Astrocyte (in vitro differentiated cells and primary cell): ENCODE measurements at regions not wholly inside any gene's neighbourhood (a gene's known extent, or its start where the extent isn't known, plus 50 kb on each side); places are given as distances from the start of the nearest gene placed in this dataset.
"Not testable (repeated sequence)": the region's sequence is repeated elsewhere in the genome, so short reads cannot be mapped to it uniquely, and the experiment has no call there.

Source experiments
- DNase-seq: peaks from one replicate; pipeline ENCODE4 v3.0.0-alpha.2; 2010; ENCODE audit warnings: low read depth
- FAIRE-seq: peaks from 2 replicates; lab custom pipeline; 2011; peaks lifted over from hg19 to GRCh38; lab: Jason Lieb, UNC
- H2AFZ ChIP-seq: 2 replicates; pipeline ENCODE4 v1.6.0; 2012; ENCODE audit warnings: low read depth, low read length, inconsistent platforms
- H3K27ac ChIP-seq: 2 replicates; pipeline ENCODE4 v1.5.1; 2011; ENCODE audit warnings: low read depth, low read length, inconsistent platforms
- H3K27me3 ChIP-seq: 2 replicates; pipeline ENCODE4 v1.6.0; 2011; ENCODE audit warnings: low read length, inconsistent platforms; ENCODE audit not compliant: insufficient read depth
- H3K36me3 ChIP-seq: 2 replicates; pipeline ENCODE4 v1.5.1; 2011; ENCODE audit warnings: low read length, inconsistent platforms; ENCODE audit not compliant: insufficient read depth
- H3K4me1 ChIP-seq: 2 replicates; pipeline ENCODE4 v1.5.1; 2011; ENCODE audit warnings: low read length, inconsistent platforms; ENCODE audit not compliant: insufficient read depth
- H3K4me2 ChIP-seq: 2 replicates; pipeline ENCODE4 v1.6.0; 2012; ENCODE audit warnings: low read length, inconsistent platforms
- H3K4me3 ChIP-seq: 2 replicates; pipeline ENCODE4 v1.5.1; 2011; ENCODE audit warnings: low read depth, mild to moderate bottlenecking, low read length, inconsistent platforms; ENCODE audit not compliant: insufficient read depth
- H3K79me2 ChIP-seq: 2 replicates; pipeline ENCODE4 v1.6.0; 2012; ENCODE audit warnings: mild to moderate bottlenecking, low read length, inconsistent platforms; ENCODE audit not compliant: insufficient read depth
- H3K9ac ChIP-seq: 2 replicates; pipeline ENCODE4 v1.6.0; 2012; ENCODE audit warnings: mild to moderate bottlenecking, low read length, inconsistent platforms
- H3K9me3 ChIP-seq: 2 replicates; pipeline ENCODE4 v1.5.1; 2012; ENCODE audit warnings: low read depth, mild to moderate bottlenecking, low read length, inconsistent platforms; ENCODE audit not compliant: insufficient read depth
- H4K20me1 ChIP-seq: 2 replicates; pipeline ENCODE4 v1.6.0; 2012; ENCODE audit warnings: low read length, inconsistent platforms; ENCODE audit not compliant: insufficient read depth
- H3K27ac Mint-ChIP-seq: one replicate; pipeline ENCODE4 v1.8.0; 2021; ENCODE audit warnings: mild to moderate bottlenecking, mixed read lengths; ENCODE audit not compliant: unreplicated experiment
- H3K27me3 Mint-ChIP-seq: one replicate; pipeline ENCODE4 v1.8.0; 2021; ENCODE audit warnings: low read depth, mixed read lengths; ENCODE audit not compliant: unreplicated experiment
- H3K36me3 Mint-ChIP-seq: one replicate; pipeline ENCODE4 v1.8.0; 2021; ENCODE audit warnings: low read depth, mixed read lengths; ENCODE audit not compliant: unreplicated experiment
- H3K4me1 Mint-ChIP-seq: one replicate; pipeline ENCODE4 v1.8.0; 2021; ENCODE audit warnings: low read depth, mixed read lengths; ENCODE audit not compliant: unreplicated experiment
- H3K4me3 Mint-ChIP-seq: one replicate; pipeline ENCODE4 v1.8.0; 2021; ENCODE audit warnings: mild to moderate bottlenecking, moderate library complexity, mixed read lengths; ENCODE audit not compliant: unreplicated experiment
- H3K9me3 Mint-ChIP-seq: one replicate; pipeline ENCODE4 v1.8.0; 2021; ENCODE audit warnings: mild to moderate bottlenecking, mixed read lengths; ENCODE audit not compliant: unreplicated experiment
- CTCF ChIP-seq: IDR thresholded peaks from 2 replicates; pipeline ENCODE4 v1.5.1; 2011; ENCODE audit warnings: low read depth, mild to moderate bottlenecking, inconsistent platforms, low read length, moderate library complexity; ENCODE audit not compliant: insufficient read depth
- EZH2 ChIP-seq: IDR thresholded peaks from 2 replicates; pipeline ENCODE4 v1.6.1; 2012; ENCODE audit warnings: mild to moderate bottlenecking, low read length, inconsistent platforms; ENCODE audit not compliant: insufficient read depth

GRCh38 chr1:79708646-79709265 is 702.2 kb upstream of the ADGRL4 start:
- Histone ChIP-seq H3K27me3 (no peaks in the 10 kb centered on the region), H4K20me1 (no peaks in the 10 kb centered on the region), H3K4me1 (no peaks in the 10 kb centered on the region), H3K36me3 (no peaks in the 10 kb centered on the region), H3K27ac (no peak overlapping the region), H3K4me2 (no peak overlapping the region), H3K4me3 (no peak overlapping the region), H2AFZ (no peak overlapping the region), H3K9ac (no peak overlapping the region), H3K9me3 (no peaks in the 10 kb centered on the region), H3K79me2 (no peaks in the 10 kb centered on the region)
- H3K27me3 Mint-ChIP-seq: no peaks in the 10 kb centered on the region
- no peaks in the 10 kb centered on the region for H3K36me3 Mint-ChIP-seq
- H3K4me3 Mint-ChIP-seq: no peak overlapping the region
- H3K27ac Mint-ChIP-seq: no peak overlapping the region
- no peak for FAIRE-seq
- DNase-seq: no peak
- H3K9me3 Mint-ChIP-seq: no peaks in the 10 kb centered on the region
- H3K4me1 Mint-ChIP-seq: peaks cover 12% of the 10 kb centered on the region
- TF ChIP-seq EZH2: no peak
- TF ChIP-seq CTCF: no peak

- Histone ChIP-seq H3K4me2 (no peak overlapping the region), H3K9me3 (no peaks in the 10 kb centered on the region), H2AFZ (no peak overlapping the region), H3K36me3 (no peaks in the 10 kb centered on the region), H3K4me1 (no peaks in the 10 kb centered on the region), H3K4me3 (no peak overlapping the region), H3K27me3 (no peaks in the 10 kb centered on the region), H4K20me1 (no peaks in the 10 kb centered on the region), H3K9ac (no peak overlapping the region), H3K27ac (no peak overlapping the region), H3K79me2 (no peaks in the 10 kb centered on the region)
- no peaks in the 10 kb centered on the region for H3K27me3 Mint-ChIP-seq
- no peak for DNase-seq
- H3K4me3 Mint-ChIP-seq: no peak overlapping the region
- TF ChIP-seq EZH2: no peak
- TF ChIP-seq CTCF: no peak
- no peak for FAIRE-seq
- no peaks in the 10 kb centered on the region for H3K36me3 Mint-ChIP-seq
- H3K4me1 Mint-ChIP-seq: no peaks in the 10 kb centered on the region
- H3K27ac Mint-ChIP-seq: no peak overlapping the region
- H3K9me3 Mint-ChIP-seq: peaks cover 5% of the 10 kb centered on the region
These were observed 698.7 kb upstream of the ADGRL4 start for GRCh38 chr1:79705218-79705617.

GRCh38 chr1:79704067-79704466 is 697.5 kb upstream of the ADGRL4 start:
- no peaks in the 10 kb centered on the region for H3K27me3 ChIP-seq
- FAIRE-seq (no peak), DNase-seq (no peak)
- no peaks in the 10 kb centered on the region for H3K79me2 ChIP-seq
- H3K4me1 ChIP-seq: no peaks in the 10 kb centered on the region
- H3K9me3 ChIP-seq: no peaks in the 10 kb centered on the region
- H3K27me3 Mint-ChIP-seq: no peaks in the 10 kb centered on the region
- peaks cover 5% of the 10 kb centered on the region for H3K9me3 Mint-ChIP-seq
- no peak for TF ChIP-seq CTCF
- no peak overlapping the region for H3K4me2 ChIP-seq
- no peak overlapping the region for H3K4me3 Mint-ChIP-seq
- no peak overlapping the region for H3K27ac Mint-ChIP-seq
- H2AFZ ChIP-seq: no peak overlapping the region
- H3K9ac ChIP-seq: no peak overlapping the region
- no peak overlapping the region for H3K4me3 ChIP-seq
- H3K4me1 Mint-ChIP-seq: no peaks in the 10 kb centered on the region
- H3K27ac ChIP-seq: no peak overlapping the region
- no peaks in the 10 kb centered on the region for H3K36me3 ChIP-seq
- peaks cover 3% of the 10 kb centered on the region for H3K36me3 Mint-ChIP-seq
- no peaks in the 10 kb centered on the region for H4K20me1 ChIP-seq

GRCh38 chr1:79702336-79702999 is 695.9 kb upstream of the ADGRL4 start:
- H3K27me3 ChIP-seq, H3K27ac Mint-ChIP-seq, H4K20me1 ChIP-seq, H3K4me3 ChIP-seq, H3K9me3 ChIP-seq, DNase-seq, H3K4me1 Mint-ChIP-seq, H3K36me3 ChIP-seq, H3K4me2 ChIP-seq, H3K4me3 Mint-ChIP-seq, H3K4me1 ChIP-seq, H3K27ac ChIP-seq, H3K27me3 Mint-ChIP-seq, H3K9me3 Mint-ChIP-seq, H3K9ac ChIP-seq, H3K79me2 ChIP-seq, H2AFZ ChIP-seq, FAIRE-seq, H3K36me3 Mint-ChIP-seq: not testable (repeated sequence)
